ENCODE measurements at regions not wholly inside any gene's neighbourhood (a gene's known extent, or its start where the extent isn't known, plus 50 kb on each side); places are given as distances from the start of the nearest gene placed in this dataset.

GRCh38 chr11:33575311-33575710, 125.3 kb downstream of the C11orf91 start:
- intact Hi-C loops (cut with DNase I; ENCODE audit: low total_unique reads) = no loop called here
- no peaks in the 10 kb centered on the region for H3K9me3 ChIP-seq
- no peak for DNase-seq
- no peak for TF ChIP-seq POLR2A (IDR thresholded peaks at IDR 0.05)
- no peak for TF ChIP-seq CTCF (IDR thresholded peaks at IDR 0.05)
- no peaks in the 10 kb centered on the region for H3K4me1 ChIP-seq
- H3K27me3 ChIP-seq = no peaks in the 10 kb centered on the region
- H3K36me3 ChIP-seq = no peaks in the 10 kb centered on the region
- H3K27ac ChIP-seq = no peak overlapping the region
- H3K4me3 ChIP-seq = no peak overlapping the region

- H3K4me1 ChIP-seq = no peaks in the 10 kb centered on the region
- TF ChIP-seq CTCF (IDR thresholded peaks at IDR 0.05) (no peak), POLR2A (IDR thresholded peaks at IDR 0.05) (no peak)
- no peaks in the 10 kb centered on the region for H3K9me3 ChIP-seq
- no peaks in the 10 kb centered on the region for H3K36me3 ChIP-seq
- no peak overlapping the region for H3K4me3 ChIP-seq
- intact Hi-C loops (cut with DNase I; ENCODE audit: low total_unique reads) = no loop called here
- H3K27me3 ChIP-seq = no peaks in the 10 kb centered on the region
- H3K27ac ChIP-seq = no peak overlapping the region
- no peak for DNase-seq
These were observed 126.3 kb downstream of the C11orf91 start for GRCh38 chr11:33574331-33574730.

- Histone ChIP-seq H3K36me3 (no peaks in the 10 kb centered on the region), H3K9me3 (no peaks in the 10 kb centered on the region), H3K4me3 (no peak overlapping the region), H3K27me3 (no peaks in the 10 kb centered on the region), H3K4me1 (no peaks in the 10 kb centered on the region), H3K27ac (no peak overlapping the region)
- no peak for DNase-seq
- intact Hi-C loops (cut with DNase I; ENCODE audit: low total_unique reads) = no loop called here
- TF ChIP-seq CTCF (IDR thresholded peaks at IDR 0.05) (no peak), POLR2A (IDR thresholded peaks at IDR 0.05) (no peak)
These were observed 131.3 kb downstream of the C11orf91 start for GRCh38 chr11:33569333-33569732.

- DNase-seq = no peak
- TF ChIP-seq CTCF (IDR thresholded peaks at IDR 0.05) = no peak
- no peak for TF ChIP-seq POLR2A (IDR thresholded peaks at IDR 0.05)
- H3K27ac ChIP-seq = no peak overlapping the region
- no peaks in the 10 kb centered on the region for H3K9me3 ChIP-seq
- intact Hi-C loops (cut with DNase I; ENCODE audit: low total_unique reads) = no loop called here
- no peaks in the 10 kb centered on the region for H3K4me1 ChIP-seq
- no peaks in the 10 kb centered on the region for H3K36me3 ChIP-seq
- H3K4me3 ChIP-seq = no peak overlapping the region
- no peaks in the 10 kb centered on the region for H3K27me3 ChIP-seq
These were observed 133.6 kb downstream of the C11orf91 start for GRCh38 chr11:33567004-33567403.

- H3K4me1 ChIP-seq = no peaks in the 10 kb centered on the region
- no peaks in the 10 kb centered on the region for H3K9me3 ChIP-seq
- no peak for DNase-seq
- intact Hi-C loops (cut with DNase I; ENCODE audit: low total_unique reads) = no loop called here
- H3K36me3 ChIP-seq = no peaks in the 10 kb centered on the region
- no peak overlapping the region for H3K27ac ChIP-seq
- TF ChIP-seq CTCF (IDR thresholded peaks at IDR 0.05) (no peak), POLR2A (IDR thresholded peaks at IDR 0.05) (no peak)
- H3K4me3 ChIP-seq = no peak overlapping the region
- no peaks in the 10 kb centered on the region for H3K27me3 ChIP-seq
These were observed 135.7 kb downstream of the C11orf91 start for GRCh38 chr11:33564856-33565453.

Data from uterus (tissue), 3 donors.